ENCODE measurements at regions not wholly inside any gene's neighbourhood (a gene's known extent, or its start where the extent isn't known, plus 50 kb on each side); places are given as distances from the start of the nearest gene placed in this dataset.

DNA sequence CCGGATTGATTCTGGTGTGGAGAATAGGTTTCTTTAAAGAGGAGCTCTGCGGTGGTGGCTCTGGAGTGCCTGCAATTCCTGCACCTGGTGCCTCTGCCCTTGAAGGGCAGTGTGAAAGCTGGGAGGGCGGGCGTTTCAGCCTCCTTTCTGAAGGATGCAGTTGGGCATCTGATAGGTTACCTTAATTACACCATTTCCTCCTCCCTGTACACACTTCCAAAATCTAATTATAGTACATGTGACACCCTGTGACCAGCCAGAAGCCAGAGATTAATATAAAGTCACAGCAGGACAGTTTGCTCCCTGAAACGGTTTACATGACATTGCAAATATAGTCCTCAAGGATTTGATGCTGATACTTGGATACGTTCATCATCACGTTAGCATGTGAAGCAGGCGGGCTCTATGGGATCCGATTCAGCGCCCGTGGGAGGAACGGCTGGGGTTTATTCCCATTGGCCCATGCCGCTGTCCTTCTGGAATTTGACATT lies 548.2 kb downstream of the QKI start (continued):
- TF ChIP-seq, protein P1, sequence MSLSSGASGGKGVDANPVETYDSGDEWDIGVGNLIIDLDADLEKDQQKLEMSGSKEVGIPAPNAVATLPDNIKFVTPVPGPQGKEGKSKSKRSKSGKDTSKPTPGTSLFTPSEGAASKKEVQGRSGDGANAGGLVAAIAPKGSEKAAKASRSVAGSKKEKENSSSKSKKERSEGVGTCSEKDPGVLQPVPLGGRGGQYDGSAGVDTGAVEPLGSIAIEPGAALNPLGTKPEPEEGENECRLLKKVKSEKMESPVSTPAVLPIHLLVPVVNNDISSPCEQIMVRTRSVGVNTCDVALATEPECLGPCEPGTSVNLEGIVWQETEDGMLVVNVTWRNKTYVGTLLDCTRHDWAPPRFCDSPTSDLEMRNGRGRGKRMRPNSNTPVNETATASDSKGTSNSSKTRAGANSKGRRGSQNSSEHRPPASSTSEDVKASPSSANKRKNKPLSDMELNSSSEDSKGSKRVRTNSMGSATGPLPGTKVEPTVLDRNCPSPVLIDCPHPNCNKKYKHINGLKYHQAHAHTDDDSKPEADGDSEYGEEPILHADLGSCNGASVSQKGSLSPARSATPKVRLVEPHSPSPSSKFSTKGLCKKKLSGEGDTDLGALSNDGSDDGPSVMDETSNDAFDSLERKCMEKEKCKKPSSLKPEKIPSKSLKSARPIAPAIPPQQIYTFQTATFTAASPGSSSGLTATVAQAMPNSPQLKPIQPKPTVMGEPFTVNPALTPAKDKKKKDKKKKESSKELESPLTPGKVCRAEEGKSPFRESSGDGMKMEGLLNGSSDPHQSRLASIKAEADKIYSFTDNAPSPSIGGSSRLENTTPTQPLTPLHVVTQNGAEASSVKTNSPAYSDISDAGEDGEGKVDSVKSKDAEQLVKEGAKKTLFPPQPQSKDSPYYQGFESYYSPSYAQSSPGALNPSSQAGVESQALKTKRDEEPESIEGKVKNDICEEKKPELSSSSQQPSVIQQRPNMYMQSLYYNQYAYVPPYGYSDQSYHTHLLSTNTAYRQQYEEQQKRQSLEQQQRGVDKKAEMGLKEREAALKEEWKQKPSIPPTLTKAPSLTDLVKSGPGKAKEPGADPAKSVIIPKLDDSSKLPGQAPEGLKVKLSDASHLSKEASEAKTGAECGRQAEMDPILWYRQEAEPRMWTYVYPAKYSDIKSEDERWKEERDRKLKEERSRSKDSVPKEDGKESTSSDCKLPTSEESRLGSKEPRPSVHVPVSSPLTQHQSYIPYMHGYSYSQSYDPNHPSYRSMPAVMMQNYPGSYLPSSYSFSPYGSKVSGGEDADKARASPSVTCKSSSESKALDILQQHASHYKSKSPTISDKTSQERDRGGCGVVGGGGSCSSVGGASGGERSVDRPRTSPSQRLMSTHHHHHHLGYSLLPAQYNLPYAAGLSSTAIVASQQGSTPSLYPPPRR (CRISPR knock-in tag; IDR thresholded peaks at IDR 0.05; ENCODE audit: borderline replicate concordance): no peak
- TF ChIP-seq FOXM1 (IDR thresholded peaks at IDR 0.05; ENCODE audit: low read depth) (no peak), FOXM1 (CRISPR knock-in tag; IDR thresholded peaks at IDR 0.05; ENCODE audit: low read depth) (no peak)

DNA sequence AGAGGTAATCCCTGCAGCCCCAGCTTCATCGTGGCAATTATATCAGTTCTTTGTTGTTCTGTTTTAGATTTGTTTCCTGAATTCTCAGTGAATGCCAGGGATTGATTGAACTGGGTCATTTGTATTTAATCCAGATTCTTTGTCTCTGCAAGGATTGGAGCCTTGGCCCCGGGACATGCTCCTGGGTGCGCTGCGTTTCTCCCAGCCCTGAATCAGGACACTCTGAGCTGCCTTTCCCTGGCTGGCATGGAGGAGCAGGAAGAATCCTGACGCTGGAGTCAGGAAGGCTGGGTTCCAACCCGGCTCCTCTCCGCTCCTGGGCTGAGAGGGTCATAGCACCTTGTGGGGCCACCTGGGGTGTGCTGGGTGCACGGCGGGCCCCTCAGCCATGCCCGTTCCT lies 545.6 kb downstream of the QKI start:
- TF ChIP-seq NR3C1 (CRISPR knock-in tag; IDR thresholded peaks at IDR 0.05): no peak
- no peak for TF ChIP-seq KDM4B (IDR thresholded peaks at IDR 0.05; ENCODE audit: borderline replicate concordance in 2 of 2, low read depth in 1 of 2)
- TF ChIP-seq, protein P2, sequence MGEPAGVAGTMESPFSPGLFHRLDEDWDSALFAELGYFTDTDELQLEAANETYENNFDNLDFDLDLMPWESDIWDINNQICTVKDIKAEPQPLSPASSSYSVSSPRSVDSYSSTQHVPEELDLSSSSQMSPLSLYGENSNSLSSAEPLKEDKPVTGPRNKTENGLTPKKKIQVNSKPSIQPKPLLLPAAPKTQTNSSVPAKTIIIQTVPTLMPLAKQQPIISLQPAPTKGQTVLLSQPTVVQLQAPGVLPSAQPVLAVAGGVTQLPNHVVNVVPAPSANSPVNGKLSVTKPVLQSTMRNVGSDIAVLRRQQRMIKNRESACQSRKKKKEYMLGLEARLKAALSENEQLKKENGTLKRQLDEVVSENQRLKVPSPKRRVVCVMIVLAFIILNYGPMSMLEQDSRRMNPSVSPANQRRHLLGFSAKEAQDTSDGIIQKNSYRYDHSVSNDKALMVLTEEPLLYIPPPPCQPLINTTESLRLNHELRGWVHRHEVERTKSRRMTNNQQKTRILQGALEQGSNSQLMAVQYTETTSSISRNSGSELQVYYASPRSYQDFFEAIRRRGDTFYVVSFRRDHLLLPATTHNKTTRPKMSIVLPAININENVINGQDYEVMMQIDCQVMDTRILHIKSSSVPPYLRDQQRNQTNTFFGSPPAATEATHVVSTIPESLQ (CRISPR knock-in tag; IDR thresholded peaks at IDR 0.05): no peak
- TF ChIP-seq SMAD2 (IDR thresholded peaks at IDR 0.05; ENCODE audit: low read depth, low read length): no peak
- no peaks in the 10 kb centered on the region for H3K9me1 ChIP-seq (ENCODE audit: control insufficient read depth, insufficient read depth, low read length)
- ChIA-PET CTCF (ENCODE audit: low intra/inter-chr PET ratio) (no interaction called here), POLR2A (interaction anchor here (0.6 kb wide), 1 partner anchor 10 kb away, joined by 4 read pairs; no protein-coding TSS in a partner anchor)
- H3K4me3 ChIP-seq: no peak overlapping the region
- no peaks in the 10 kb centered on the region for H3K79me2 ChIP-seq (ENCODE audit: control insufficient read depth, insufficient read depth, low read length)
- BruUV-seq (replicated peaks): no TSS peak
- H4K20me1 ChIP-seq (replicated peaks; ENCODE audit: control insufficient read depth, insufficient read depth, low read length): no peaks in the 10 kb centered on the region
- H3K9me3 ChIP-seq (replicated peaks; ENCODE audit: control insufficient read depth, insufficient read depth, low read depth, low read length): no peaks in the 10 kb centered on the region
- H3K4me2 ChIP-seq (ENCODE audit: insufficient read depth, low read length): no peak overlapping the region
- FAIRE-seq: no peak
- H3K4me1 ChIP-seq (replicated peaks in 1 of 2; ENCODE audit: control insufficient read depth in 2 of 2, insufficient read depth in 2 of 2, low read length in 2 of 2): no peaks in the 10 kb centered on the region
- ATAC-seq: no peak
- in situ Hi-C loops (cut with MboI) (no loop called here), intact Hi-C loops (cut with micrococcal nuclease) (no loop called here)
- H3K27ac ChIP-seq (ENCODE audit: extremely low read depth, low read depth, low read length): no peak overlapping the region
- H3K36me3 ChIP-seq (ENCODE audit: control insufficient read depth, insufficient read depth, low read length): no peaks in the 10 kb centered on the region
- H3K9ac ChIP-seq (ENCODE audit: insufficient read depth in 1 of 2, low read depth in 2 of 2, low read length in 2 of 2): 0 out of 4 replicates have a peak overlapping the region, but pooled peaks of 1 of the 2 experiments have one; percentile 11
- peaks cover 30 to 40% of the 10 kb centered on the region in 2 experiments for H3K27me3 ChIP-seq (ENCODE audit: control insufficient read depth in 2 of 2, insufficient read depth in 2 of 2, low read length in 2 of 2)
- no peak for DNase-seq (ENCODE audit: extremely low read depth in 1 of 4, low spot score in 3 of 4)
- H2AFZ ChIP-seq (ENCODE audit: low read depth, low read length): no peak overlapping the region
- WGBS (ENCODE audit: insufficient coverage, low coverage, missing lambda C conversion rate): under 1% methylated on average over 10 of the region's 10 CpGs

Measured in K562 (cell line).